ENCODE measurements at regions not wholly inside any gene's neighbourhood (a gene's known extent, or its start where the extent isn't known, plus 50 kb on each side); places are given as distances from the start of the nearest gene placed in this dataset.
"Not testable (repeated sequence)": the region's sequence is repeated elsewhere in the genome, so short reads cannot be mapped to it uniquely, and the experiment has no call there.

GRCh38 chr12:125540580-125541204 lies 475.5 kb downstream of the AACS start:
- POLR2A ChIA-PET = no interaction called here
- CTCF ChIA-PET = no interaction called here
- Histone ChIP-seq H3K4me3 (ENCODE audit: low read depth, low read length) (no peak overlapping the region), H3K27me3 (ENCODE audit: control insufficient read depth, insufficient read depth, low read length) (no peaks in the 10 kb centered on the region), H3K36me3 (ENCODE audit: control insufficient read depth, insufficient read depth, low read length) (no peaks in the 10 kb centered on the region)
- TF ChIP-seq, protein P1, sequence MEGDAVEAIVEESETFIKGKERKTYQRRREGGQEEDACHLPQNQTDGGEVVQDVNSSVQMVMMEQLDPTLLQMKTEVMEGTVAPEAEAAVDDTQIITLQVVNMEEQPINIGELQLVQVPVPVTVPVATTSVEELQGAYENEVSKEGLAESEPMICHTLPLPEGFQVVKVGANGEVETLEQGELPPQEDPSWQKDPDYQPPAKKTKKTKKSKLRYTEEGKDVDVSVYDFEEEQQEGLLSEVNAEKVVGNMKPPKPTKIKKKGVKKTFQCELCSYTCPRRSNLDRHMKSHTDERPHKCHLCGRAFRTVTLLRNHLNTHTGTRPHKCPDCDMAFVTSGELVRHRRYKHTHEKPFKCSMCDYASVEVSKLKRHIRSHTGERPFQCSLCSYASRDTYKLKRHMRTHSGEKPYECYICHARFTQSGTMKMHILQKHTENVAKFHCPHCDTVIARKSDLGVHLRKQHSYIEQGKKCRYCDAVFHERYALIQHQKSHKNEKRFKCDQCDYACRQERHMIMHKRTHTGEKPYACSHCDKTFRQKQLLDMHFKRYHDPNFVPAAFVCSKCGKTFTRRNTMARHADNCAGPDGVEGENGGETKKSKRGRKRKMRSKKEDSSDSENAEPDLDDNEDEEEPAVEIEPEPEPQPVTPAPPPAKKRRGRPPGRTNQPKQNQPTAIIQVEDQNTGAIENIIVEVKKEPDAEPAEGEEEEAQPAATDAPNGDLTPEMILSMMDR (IDR thresholded peaks at IDR 0.05; ENCODE audit: insufficient read depth, low read depth, low read length) = no peak
- DNase-seq (ENCODE audit: low read depth) = no peak

DNA sequence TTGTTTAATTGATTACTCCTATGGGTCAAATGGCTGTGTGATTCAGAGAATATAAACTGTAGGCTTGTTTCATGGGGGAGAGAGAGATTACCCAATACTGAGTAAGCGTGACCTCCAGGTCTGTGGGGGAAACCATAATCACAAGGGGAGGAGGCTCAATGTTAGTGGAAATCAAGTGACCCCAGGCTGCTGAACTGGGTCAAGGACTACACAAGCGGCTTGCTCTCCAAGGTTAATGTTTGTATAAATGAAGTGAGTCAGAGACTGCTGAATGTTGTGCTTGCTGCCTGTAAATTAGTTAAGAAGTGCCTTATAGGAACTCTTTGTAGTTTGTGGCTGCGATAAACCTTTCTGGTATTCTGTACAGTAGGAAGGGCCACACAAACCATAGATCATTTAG lies 479.7 kb downstream of the AACS start:
- no peaks in the 10 kb centered on the region for H3K36me3 ChIP-seq (ENCODE audit: control insufficient read depth, insufficient read depth, low read length)
- CTCF ChIA-PET = no interaction called here
- DNase-seq (ENCODE audit: low read depth) = no peak

GRCh38 chr12:125549171-125549570 lies 483.9 kb downstream of the AACS start:
- TF ChIP-seq, protein P1 (IDR thresholded peaks at IDR 0.05; ENCODE audit: insufficient read depth, low read depth, low read length) = no peak
- POLR2A ChIA-PET = no interaction called here
- Histone ChIP-seq H3K27me3 (ENCODE audit: control insufficient read depth, insufficient read depth, low read length) (no peaks in the 10 kb centered on the region), H3K4me3 (ENCODE audit: low read depth, low read length) (no peak overlapping the region), H3K36me3 (ENCODE audit: control insufficient read depth, insufficient read depth, low read length) (no peaks in the 10 kb centered on the region)
- CTCF ChIA-PET = no interaction called here
- no peak for DNase-seq (ENCODE audit: low read depth)

More for the DNA sequence above, 479.7 kb downstream of the AACS start:
- POLR2A ChIA-PET = no interaction called here
- no peaks in the 10 kb centered on the region for H3K27me3 ChIP-seq (ENCODE audit: control insufficient read depth, insufficient read depth, low read length)
- TF ChIP-seq, protein P1 (IDR thresholded peaks at IDR 0.05; ENCODE audit: insufficient read depth, low read depth, low read length) = no peak
- H3K4me3 ChIP-seq (ENCODE audit: low read depth, low read length) = no peak overlapping the region

DNA sequence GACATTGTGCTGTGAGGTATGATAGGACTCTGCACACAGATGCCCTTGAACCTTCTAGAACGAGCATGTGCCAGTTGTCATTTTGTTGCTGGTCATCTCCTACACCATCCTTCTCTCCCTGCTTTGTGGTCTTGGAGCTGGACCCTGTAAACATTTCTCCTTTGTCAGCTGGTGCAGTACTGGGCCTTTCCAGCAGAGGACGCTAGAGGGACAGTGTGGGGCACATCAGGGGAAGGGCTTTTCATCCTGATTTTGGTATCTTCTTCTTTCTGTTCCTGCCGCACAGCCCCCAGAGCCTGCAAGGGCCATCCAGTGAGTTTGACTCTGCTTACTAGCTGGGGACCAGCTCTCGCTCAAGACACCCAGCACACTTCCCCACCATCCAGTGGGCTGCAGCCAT lies 484.6 kb downstream of the AACS start:
- no peak for DNase-seq (ENCODE audit: low read depth)
- H3K27me3 ChIP-seq (ENCODE audit: control insufficient read depth, insufficient read depth, low read length) = no peaks in the 10 kb centered on the region
- H3K4me3 ChIP-seq (ENCODE audit: low read depth, low read length) = no peak overlapping the region
- TF ChIP-seq, protein P1 (IDR thresholded peaks at IDR 0.05; ENCODE audit: insufficient read depth, low read depth, low read length) = peak; percentile 37; the same call in 1 of the 2 replicates
- no peaks in the 10 kb centered on the region for H3K36me3 ChIP-seq (ENCODE audit: control insufficient read depth, insufficient read depth, low read length)
- ChIA-PET POLR2A (no interaction called here), CTCF (no interaction called here)

GRCh38 chr12:125552295-125552694 lies 487.1 kb downstream of the AACS start:
- H3K27me3 ChIP-seq (ENCODE audit: control insufficient read depth, insufficient read depth, low read length) = no peaks in the 10 kb centered on the region
- no peak overlapping the region for H3K4me3 ChIP-seq (ENCODE audit: low read depth, low read length)
- H3K36me3 ChIP-seq (ENCODE audit: control insufficient read depth, insufficient read depth, low read length) = no peaks in the 10 kb centered on the region
- no peak for DNase-seq (ENCODE audit: low read depth)
- CTCF ChIA-PET = no interaction called here
- TF ChIP-seq, protein P1 (IDR thresholded peaks at IDR 0.05; ENCODE audit: insufficient read depth, low read depth, low read length) = no peak
- POLR2A ChIA-PET = no interaction called here

- POLR2A ChIA-PET; H3K27me3 ChIP-seq (ENCODE audit: control insufficient read depth, insufficient read depth, low read length); CTCF ChIA-PET; H3K4me3 ChIP-seq (ENCODE audit: low read depth, low read length); H3K36me3 ChIP-seq (ENCODE audit: control insufficient read depth, insufficient read depth, low read length); DNase-seq (ENCODE audit: low read depth): not testable (repeated sequence)
Observed at GRCh38 chr12:125561008-125561407, 495.8 kb downstream of the AACS start.
